ENCODE measurements at regions not wholly inside any gene's neighbourhood (a gene's known extent, or its start where the extent isn't known, plus 50 kb on each side); places are given as distances from the start of the nearest gene placed in this dataset.

GRCh38 chr16:6427621-6428020 is 905.0 kb upstream of the RBFOX1 start (continued):
- TF ChIP-seq REST (IDR thresholded peaks at IDR 0.05; ENCODE audit: low read depth) (no peak), YY1 (IDR thresholded peaks at IDR 0.05; ENCODE audit: extremely low read depth, insufficient replicate concordance, low read depth, low read length) (no peak)

GRCh38 chr16:6407596-6407995 is 925.0 kb upstream of the RBFOX1 start:
- no peaks in the 10 kb centered on the region for H3K27me3 ChIP-seq (ENCODE audit: insufficient read depth, low read length)
- no peaks in the 10 kb centered on the region for H3K79me2 ChIP-seq (ENCODE audit: insufficient read depth, low read length)
- H3K9ac ChIP-seq (ENCODE audit: low read length), result no peak overlapping the region
- DNase-seq (ENCODE audit: low read depth, low spot score), result no peak
- no peaks in the 10 kb centered on the region for H4K20me1 ChIP-seq (ENCODE audit: insufficient read depth)
- ChIA-PET RAD21 (ENCODE audit: low non-redundant PET in 1 of 2, low total read pairs in 2 of 2, uncharacterized antibody in 2 of 2, unreplicated experiment in 2 of 2) (no interaction called here), CTCF (no interaction called here), POLR2A (no interaction called here)
- no peaks in the 10 kb centered on the region for H3K9me3 ChIP-seq (ENCODE audit: control insufficient read depth in 1 of 2, insufficient read depth in 1 of 2, low read depth in 1 of 2, low read length in 2 of 2)
- no peaks in the 10 kb centered on the region for H3K36me3 ChIP-seq (ENCODE audit: control insufficient read depth in 1 of 2, insufficient read depth in 2 of 2, low read length in 2 of 2)
- H3K4me2 ChIP-seq (ENCODE audit: low read length), result no peak overlapping the region
- TF ChIP-seq SP1 (IDR thresholded peaks at IDR 0.05; ENCODE audit: low read depth), result no peak
- TF ChIP-seq CTCF (IDR thresholded peaks at IDR 0.05 in 2 of 3, conservative IDR thresholded peaks at IDR 0.05 in 1 of 3; ENCODE audit: borderline replicate concordance in 1 of 3, insufficient read depth in 1 of 3, low read depth in 2 of 3, low read length in 2 of 3), result no peak
- TF ChIP-seq CEBPB (IDR thresholded peaks at IDR 0.05; ENCODE audit: low read depth), result no peak
- TF ChIP-seq ZFX (IDR thresholded peaks at IDR 0.05), result no peak
- no peak for TF ChIP-seq CBX3 (IDR thresholded peaks at IDR 0.05; ENCODE audit: low read depth)
- no peak for TF ChIP-seq SRF (IDR thresholded peaks at IDR 0.05; ENCODE audit: low read depth)
- TF ChIP-seq EGR1 (IDR thresholded peaks at IDR 0.05; ENCODE audit: low read depth), result no peak
- no peak for TF ChIP-seq YY1 (IDR thresholded peaks at IDR 0.05; ENCODE audit: extremely low read depth, insufficient replicate concordance, low read depth, low read length)
- TF ChIP-seq ELF1 (IDR thresholded peaks at IDR 0.05; ENCODE audit: borderline replicate concordance, low read depth), result no peak
- no peak for TF ChIP-seq EZH2phosphoT487 (IDR thresholded peaks at IDR 0.05; ENCODE audit: borderline replicate concordance)
- no peak for TF ChIP-seq MAX (IDR thresholded peaks at IDR 0.05)
- TF ChIP-seq EZH2 (IDR thresholded peaks at IDR 0.05), result no peak
- no peak for TF ChIP-seq FOSL1 (IDR thresholded peaks at IDR 0.05; ENCODE audit: low read depth)
- TF ChIP-seq ZNF274 (IDR thresholded peaks at IDR 0.05; ENCODE audit: low read depth, low read length), result no peak
- TF ChIP-seq JUND (IDR thresholded peaks at IDR 0.05), result no peak
- no peak for TF ChIP-seq ATF3 (IDR thresholded peaks at IDR 0.05)
- no peak for TF ChIP-seq REST (IDR thresholded peaks at IDR 0.05; ENCODE audit: low read depth)
- H3K4me1 ChIP-seq (ENCODE audit: control insufficient read depth in 1 of 2, insufficient read depth in 2 of 2, low read length in 2 of 2), result no peaks in the 10 kb centered on the region
- no peak overlapping the region for H3K4me3 ChIP-seq (replicated peaks in 1 of 2; ENCODE audit: low read depth in 1 of 2, low read length in 2 of 2)
- ATAC-seq, result no peak
- intact Hi-C loops (cut with micrococcal nuclease), result no loop called here
- H3K9me2 ChIP-seq (ENCODE audit: insufficient read depth), result no peaks in the 10 kb centered on the region
- no TSS peak for BruUV-seq (replicated peaks)
- no peak overlapping the region for H2AFZ ChIP-seq (ENCODE audit: low read depth, low read length, poor library complexity, severe bottlenecking)
- H3K27ac ChIP-seq (ENCODE audit: low read depth, low read length), result no peak overlapping the region
